Fibroblast of mammary gland (primary cell): ENCODE measurements at regions not wholly inside any gene's neighbourhood (a gene's known extent, or its start where the extent isn't known, plus 50 kb on each side); places are given as distances from the start of the nearest gene placed in this dataset.
A peak's percentile ranks its signal among the peaks of the same experiment; 100 is the strongest.

Experiments
- DNase-seq: peaks from one replicate; pipeline ENCODE4 v3.0.0-alpha.2; 2010; ENCODE audit warnings: low read depth
- H3K4me3 ChIP-seq: 2 replicates; pipeline ENCODE4 v1.5.1; 2011; ENCODE audit warnings: low read depth, mild to moderate bottlenecking, low read length, moderate library complexity; ENCODE audit not compliant: control insufficient read depth
- CTCF ChIP-seq: conservative IDR thresholded peaks from 2 replicates; pipeline ENCODE4 v1.5.1; 2011; ENCODE audit warnings: low read depth, low read length, inconsistent platforms; ENCODE audit not compliant: control insufficient read depth, insufficient read depth

- H3K4me3 ChIP-seq: no peak overlapping the region
- TF ChIP-seq CTCF: no peak
- DNase-seq: peak; percentile 95
These were observed 538.5 kb downstream of the HTR7 start for GRCh38 chr10:90319188-90319914.

GRCh38 chr10:90321132-90321816 lies 536.6 kb downstream of the HTR7 start:
- TF ChIP-seq CTCF: no peak
- DNase-seq: peak; percentile 48
- no peak overlapping the region for H3K4me3 ChIP-seq

GRCh38 chr10:90326498-90327267 lies 531.2 kb downstream of the HTR7 start:
- peak; percentile 83 for DNase-seq

GRCh38 chr10:90327611-90328010 lies 530.2 kb downstream of the HTR7 start:
- no peak overlapping the region for H3K4me3 ChIP-seq
- no peak for DNase-seq
- no peak for TF ChIP-seq CTCF

More at GRCh38 chr10:90326498-90327267, 531.2 kb downstream of the HTR7 start:
- H3K4me3 ChIP-seq: no peak overlapping the region
- TF ChIP-seq CTCF: no peak

- no peak for DNase-seq
- no peak overlapping the region for H3K4me3 ChIP-seq
These were observed 529.4 kb downstream of the HTR7 start for GRCh38 chr10:90328459-90328858.

GRCh38 chr10:90328896-90329295 lies 528.9 kb downstream of the HTR7 start:
- TF ChIP-seq CTCF: no peak
- no peak for DNase-seq
- H3K4me3 ChIP-seq: no peak overlapping the region

More at GRCh38 chr10:90328459-90328858, 529.4 kb downstream of the HTR7 start:
- no peak for TF ChIP-seq CTCF
